Body of pancreas (tissue), 4 donors: ENCODE measurements at regions not wholly inside any gene's neighbourhood (a gene's known extent, or its start where the extent isn't known, plus 50 kb on each side); places are given as distances from the start of the nearest gene placed in this dataset.

Experiments used
- ATAC-seq: fragments of 150-250 bp; one replicate; pipeline ENCODE4 v1.9.1; 2016
- DNase-seq, 4 donors: peaks; one replicate each; pipeline ENCODE4 v3.0.0-alpha.2; 2019
- H3K27ac ChIP-seq, 4 donors: fragments of 200-600 bp; sonication (generic); 1 replicate in 3 of 4; 2 replicates in 1 of 4; pipeline versions ENCODE4 v1.5.1 to v1.6.1; 2016 to 2019; ENCODE audit warnings: mild to moderate bottlenecking in 1 of 4, mixed read lengths in 1 of 4, moderate library complexity in 1 of 4
- H3K27me3 ChIP-seq, 2 donors: fragments of 200-600 bp; sonication (generic); one replicate each; pipeline ENCODE4 v1.6.0; 2016; ENCODE audit warnings: mild to moderate bottlenecking in 1 of 2
- H3K36me3 ChIP-seq, 2 donors: fragments of 200-600 bp; sonication (generic); replicated peaks in 1 of 2; 2 replicates each; pipeline ENCODE4 v1.5.1; 2016; ENCODE audit warnings: low read depth in 2 of 2; ENCODE audit not compliant: insufficient read depth in 1 of 2
- H3K4me1 ChIP-seq: fragments of 200-600 bp; sonication (generic); one replicate; pipeline ENCODE4 v1.6.0; 2016
- H3K4me3 ChIP-seq, 2 donors: fragments of 200-600 bp; sonication (generic); 1 replicate in 1 of 2; 2 replicates in 1 of 2; pipeline ENCODE4 v1.5.1; 2016 to 2019
- H3K9me3 ChIP-seq, 3 donors: fragments of 200-600 bp; sonication (generic); 1 replicate in 2 of 3; 2 replicates in 1 of 3; pipeline ENCODE4 v1.5.1; 2016
- CTCF ChIP-seq, 7 experiments: fragments of 450-650 bp in 4 of 7; fragments of 200-600 bp in 3 of 7; sonication (generic) in 3 of 7; IDR thresholded peaks; one replicate each; pipeline ENCODE4 v1.5.1; 2016 to 2019; ENCODE audit warnings: antibody characterized with exemption in 7 of 7
- POLR2A ChIP-seq, 3 donors: fragments of 450-650 bp; IDR thresholded peaks; one replicate each; pipeline ENCODE4 v1.6.1; 2016; ENCODE audit warnings: antibody characterized with exemption in 3 of 3, mild to moderate bottlenecking in 2 of 3
- WGBS, 2 donors: methylation state at CpG; one replicate each; pipeline ENCODE4 v1.1.5; 2017; 5-methylcytosine and 5-hydroxymethylcytosine counted together
- intact Hi-C: fragments of 100-400 bp; cut with DNase I; formaldehyde crosslinking; loops from one replicate; pipeline ENCODE4 v1.15.1; 2023

DNA sequence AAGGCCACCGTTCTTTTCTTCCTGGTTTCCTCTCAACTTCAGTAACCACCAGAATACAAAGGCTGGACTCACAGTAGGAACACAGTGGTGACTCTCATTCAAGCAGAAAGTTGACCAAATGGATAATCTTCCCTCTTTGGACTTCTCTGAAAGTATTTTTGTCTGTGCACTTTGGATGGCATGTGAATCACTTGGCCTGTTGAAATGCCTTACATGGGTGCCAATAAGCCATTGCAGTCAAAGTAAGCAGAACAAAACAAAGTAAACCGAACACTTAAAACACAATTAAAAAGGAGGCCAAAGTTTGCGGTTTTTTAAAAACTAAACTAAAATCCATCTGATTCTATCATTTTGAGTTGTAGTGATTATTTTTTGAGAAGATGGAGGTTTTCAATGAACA, 370.1 kb upstream of the DDHD1 start:
- H3K27ac ChIP-seq, result no peak overlapping the region
- no peaks in the 10 kb centered on the region for H3K9me3 ChIP-seq
- TF ChIP-seq CTCF (IDR thresholded peaks at IDR 0.05), result no peak
- no peak for TF ChIP-seq POLR2A (IDR thresholded peaks at IDR 0.05)
- H3K27me3 ChIP-seq, result no peaks in the 10 kb centered on the region
- no peaks in the 10 kb centered on the region for H3K4me1 ChIP-seq
- DNase-seq (no peak), ATAC-seq (no peak)
- H3K4me3 ChIP-seq, result no peak overlapping the region
- WGBS, 2 donors, result 87 to 95% methylated on average over 3 of the region's 3 CpGs
- intact Hi-C loops, result no loop called here
- H3K36me3 ChIP-seq, result no peaks in the 10 kb centered on the region

DNA sequence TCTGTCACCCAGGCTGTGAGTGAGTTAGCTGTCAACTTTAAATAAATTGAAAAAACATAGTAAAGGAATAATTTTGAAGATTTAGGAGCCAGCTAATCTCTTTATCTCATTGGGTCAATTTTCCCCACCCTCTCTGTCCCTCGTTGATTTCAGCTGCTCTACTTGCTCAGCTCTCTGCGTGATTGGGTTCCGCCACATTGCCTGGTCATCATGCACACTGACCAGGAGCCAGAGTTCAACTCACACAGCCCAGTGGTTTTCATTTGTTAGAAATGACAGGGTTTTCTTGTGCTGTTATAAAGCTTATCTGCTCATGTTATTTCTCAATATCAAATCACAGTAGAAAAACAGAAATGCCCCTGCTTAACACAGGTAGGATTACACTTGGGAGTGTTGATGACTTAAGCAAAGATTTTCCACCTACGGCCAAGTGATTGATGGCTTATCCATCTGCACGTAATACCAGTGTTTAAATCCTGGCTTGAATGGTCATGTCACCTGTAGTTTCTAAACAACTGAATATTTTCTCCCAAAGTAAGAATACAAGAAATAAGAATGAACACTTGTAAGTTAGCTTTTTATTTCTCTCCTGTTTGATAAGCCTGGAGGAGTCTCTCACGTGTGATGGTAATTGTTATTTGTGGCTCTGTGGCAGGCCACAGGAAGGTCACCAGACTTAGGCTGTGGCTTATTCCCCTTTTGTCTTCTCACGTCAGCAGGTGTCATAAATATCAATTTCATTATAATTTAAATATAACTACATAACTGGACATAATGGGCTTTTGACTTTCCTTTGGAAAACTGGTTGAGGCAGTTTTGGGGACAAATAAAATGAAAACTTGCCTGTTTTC, 367.2 kb upstream of the DDHD1 start:
- intact Hi-C loops, result no loop called here
- ATAC-seq (no peak), DNase-seq (no peak)
- H3K9me3 ChIP-seq, result no peaks in the 10 kb centered on the region
- no peak for TF ChIP-seq CTCF (IDR thresholded peaks at IDR 0.05)
- TF ChIP-seq POLR2A (IDR thresholded peaks at IDR 0.05), result no peak
- WGBS, 2 donors, result 60 to 64% methylated on average over 7 of the region's 7 CpGs
- H3K27me3 ChIP-seq, result no peaks in the 10 kb centered on the region
- H3K4me1 ChIP-seq, result no peaks in the 10 kb centered on the region
- H3K36me3 ChIP-seq, result no peaks in the 10 kb centered on the region
- H3K27ac ChIP-seq, result no peak overlapping the region
- no peak overlapping the region for H3K4me3 ChIP-seq

- no peaks in the 10 kb centered on the region for H3K9me3 ChIP-seq
- 81 to 93% methylated on average over 1 of the region's 1 CpG for WGBS, 2 donors
- DNase-seq, result no peak
- no peak for ATAC-seq
- TF ChIP-seq CTCF (IDR thresholded peaks at IDR 0.05) (no peak), POLR2A (IDR thresholded peaks at IDR 0.05) (no peak)
- no peak overlapping the region for H3K27ac ChIP-seq
- no peaks in the 10 kb centered on the region for H3K27me3 ChIP-seq
- no peak overlapping the region for H3K4me3 ChIP-seq
- no peaks in the 10 kb centered on the region for H3K36me3 ChIP-seq
- intact Hi-C loops, result no loop called here
- no peaks in the 10 kb centered on the region for H3K4me1 ChIP-seq
Observed at GRCh38 chr14:53519137-53519536, 366.0 kb upstream of the DDHD1 start.

DNA sequence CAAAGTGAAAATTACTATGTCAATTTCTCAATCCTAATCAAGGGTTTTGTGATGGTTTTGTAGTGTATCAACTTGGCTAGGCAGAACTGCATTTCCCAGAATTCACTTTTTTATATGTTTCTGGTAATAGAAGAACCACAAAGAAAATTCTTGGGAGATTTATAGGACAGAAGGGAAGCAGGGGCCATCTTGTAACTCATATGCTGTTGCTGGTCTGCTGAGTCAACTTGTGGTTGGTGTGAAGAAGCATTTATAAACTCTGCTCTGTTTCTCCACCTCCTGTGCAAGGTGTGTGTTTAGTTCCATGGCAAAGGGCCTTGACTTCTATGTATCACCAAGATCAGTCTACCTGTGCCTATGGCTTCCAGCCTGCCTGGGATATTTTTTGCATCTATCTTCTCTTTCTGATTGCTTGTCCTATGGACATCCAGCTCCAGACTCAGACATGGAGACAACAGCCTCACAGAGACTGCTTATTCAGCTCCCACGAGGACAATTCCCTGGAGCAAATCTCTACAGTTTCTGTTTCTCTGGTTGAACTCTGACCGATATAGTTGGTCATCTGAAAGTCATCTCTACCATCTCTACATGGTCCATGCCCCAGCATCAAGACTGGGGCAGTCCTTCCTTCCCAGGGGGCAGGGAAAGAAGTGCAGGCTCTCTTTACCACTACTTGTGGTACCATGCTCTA, 364.3 kb upstream of the DDHD1 start:
- Histone ChIP-seq H3K36me3 (no peaks in the 10 kb centered on the region), H3K4me3 (no peak overlapping the region), H3K27ac (no peak overlapping the region), H3K27me3 (no peaks in the 10 kb centered on the region), H3K4me1 (no peaks in the 10 kb centered on the region), H3K9me3 (no peaks in the 10 kb centered on the region)
- WGBS, 2 donors, result 84 to 88% methylated on average over 2 of the region's 2 CpGs
- intact Hi-C loops, result no loop called here
- no peak for ATAC-seq
- DNase-seq, result no peak
- TF ChIP-seq CTCF (IDR thresholded peaks at IDR 0.05) (no peak), POLR2A (IDR thresholded peaks at IDR 0.05) (no peak)
